GM12892 (cell line): ENCODE measurements at regions not wholly inside any gene's neighbourhood (a gene's known extent, or its start where the extent isn't known, plus 50 kb on each side); places are given as distances from the start of the nearest gene placed in this dataset.

Experiments used
- POLR2A ChIP-seq: IDR thresholded peaks from 2 replicates; pipeline ENCODE4 v1.6.1; 2011; ENCODE audit warnings: low read depth, low read length, control low read depth
- POLR2AphosphoS5 ChIP-seq: IDR thresholded peaks from 2 replicates; pipeline ENCODE4 v1.6.1; 2011; ENCODE audit warnings: low read depth, low read length, control low read depth
- TAF1 ChIP-seq: IDR thresholded peaks from 2 replicates; pipeline ENCODE4 v1.6.1; 2011; ENCODE audit warnings: low read depth, mild to moderate bottlenecking, control low read depth, low read length, borderline replicate concordance

DNA sequence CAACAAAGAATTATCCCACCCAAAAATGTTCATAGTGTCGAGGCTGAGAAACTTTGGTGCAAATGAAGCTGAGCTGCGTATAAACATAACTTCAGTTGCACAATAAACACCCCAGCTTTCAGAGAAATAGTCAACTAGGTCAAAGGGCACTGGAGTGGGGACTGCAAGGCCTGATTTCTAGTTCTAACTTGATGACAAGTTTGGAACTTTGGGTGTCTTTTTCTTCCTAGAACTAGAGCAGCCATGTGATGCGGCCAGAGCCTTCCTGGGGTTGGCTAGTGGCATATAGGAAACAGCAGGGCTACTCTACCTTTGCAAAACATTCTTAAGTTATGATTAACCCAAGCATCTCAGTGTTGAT lies 298.4 kb upstream of the AMIGO2 start:
- TF ChIP-seq TAF1, result no peak
- no peak for TF ChIP-seq POLR2AphosphoS5
- TF ChIP-seq POLR2A, result no peak
